HepG2 (cell line): ENCODE measurements at regions not wholly inside any gene's neighbourhood (a gene's known extent, or its start where the extent isn't known, plus 50 kb on each side); places are given as distances from the start of the nearest gene placed in this dataset.
"Not testable (repeated sequence)": the region's sequence is repeated elsewhere in the genome, so short reads cannot be mapped to it uniquely, and the experiment has no call there.

Source experiments
- ATAC-seq: fragments of 200-7000 bp; cut with Tn5 transposase; 3 replicates; pipeline ENCODE4 v1.9.1; 2020; ENCODE audit warnings: mild to moderate bottlenecking, moderate library complexity
- BruUV-seq: library from RNA; stranded (reverse); fragments of 400-500 nt; replicated peaks from 2 replicates; lab custom pipeline; 2021; lab: Mats Ljungman, UMichigan
- CTCF ChIA-PET: fragments of 300-600 bp; formaldehyde crosslinking; extraction: SDS; loops from one replicate; lab custom pipeline; 2021; ENCODE audit warnings: low total read pairs, inconsistent platforms, low intra/inter-chr PET ratio; lab: Yijun Ruan, JAX
- POLR2A ChIA-PET: fragments of 350-600 bp; sonication (Branson Sonifier 250); formaldehyde crosslinking; loops from one replicate; lab custom pipeline; 2020; ENCODE audit warnings: antibody characterized with exemption, inconsistent platforms; lab: Yijun Ruan, JAX
- DNase-seq: peaks from one replicate; pipeline ENCODE4 v3.0.0-alpha.2; 2015; ENCODE audit warnings: low spot score
- FAIRE-seq: peaks from 3 replicates; lab custom pipeline; 2011; peaks lifted over from hg19 to GRCh38; lab: Jason Lieb, UNC
- H2AFZ ChIP-seq: one replicate; pipeline ENCODE4 v1.6.1; 2011; ENCODE audit warnings: low read length, inconsistent platforms
- H3K27ac ChIP-seq: fragments of 300-600 bp; 3 replicates; pipeline ENCODE4 v1.8.0; 2011; ENCODE audit warnings: mixed run types, mild to moderate bottlenecking, mixed read lengths, low read length, inconsistent platforms; ENCODE audit not compliant: insufficient read depth; ENCODE audit errors: extremely low read length
- H3K27me3 ChIP-seq, 2 experiments: fragments of 200-600 bp in 1 of 2; 2 replicates in 1 of 2; 3 replicates in 1 of 2; pipeline versions ENCODE4 v1.6.0 to v1.8.0; 2011; ENCODE audit warnings: low read length in 2 of 2, mild to moderate bottlenecking in 2 of 2, moderate library complexity in 2 of 2, inconsistent platforms in 1 of 2; ENCODE audit not compliant: insufficient read depth in 2 of 2, control insufficient read depth in 1 of 2
- H3K36me3 ChIP-seq, 2 experiments: fragments of 200-600 bp in 1 of 2; replicated peaks in 1 of 2; 2 replicates in 1 of 2; 3 replicates in 1 of 2; pipeline versions ENCODE4 v1.5.1 to v1.8.0; 2011; ENCODE audit warnings: low read length in 2 of 2, inconsistent platforms in 1 of 2; ENCODE audit not compliant: insufficient read depth in 2 of 2, control insufficient read depth in 1 of 2
- H3K4me1 ChIP-seq: 2 replicates; pipeline ENCODE4 v1.5.1; 2012; ENCODE audit warnings: low read length, inconsistent platforms; ENCODE audit not compliant: insufficient read depth
- H3K4me2 ChIP-seq: 2 replicates; pipeline ENCODE4 v1.6.0; 2011; ENCODE audit warnings: low read depth, low read length, inconsistent platforms
- H3K4me3 ChIP-seq, 3 experiments: fragments of 200-600 bp in 1 of 3; sonication (generic), shearing (Covaris generic) in 1 of 3; replicated peaks in 1 of 3; 2 replicates each; pipeline ENCODE4 v1.5.1; 2011 to 2016; ENCODE audit warnings: low read length in 3 of 3, inconsistent platforms in 2 of 3, low read depth in 2 of 3, mild to moderate bottlenecking in 2 of 3, control low read depth in 1 of 3, mixed read lengths in 1 of 3; ENCODE audit not compliant: insufficient read depth in 1 of 3
- H3K79me2 ChIP-seq: one replicate; pipeline ENCODE4 v1.6.1; 2011; ENCODE audit warnings: low read length, inconsistent platforms; ENCODE audit not compliant: insufficient read depth
- H3K9ac ChIP-seq: 2 replicates; pipeline ENCODE4 v1.6.0; 2011; ENCODE audit warnings: mild to moderate bottlenecking, low read depth, low read length, inconsistent platforms; ENCODE audit not compliant: insufficient read depth
- H3K9me3 ChIP-seq: 2 replicates; pipeline ENCODE4 v1.5.1; 2012; ENCODE audit warnings: mild to moderate bottlenecking, low read length
- H4K20me1 ChIP-seq: 2 replicates; pipeline ENCODE4 v1.6.0; 2011; ENCODE audit warnings: inconsistent platforms, mild to moderate bottlenecking, low read length, moderate library complexity; ENCODE audit not compliant: insufficient read depth
- FOXC1 ChIP-seq: sonication (generic); formaldehyde crosslinking; IDR thresholded peaks from 2 replicates; pipeline ENCODE4 v1.8.0; 2022; ENCODE audit warnings: mild to moderate bottlenecking, missing genetic modification reagents, borderline replicate concordance
- HDAC2 ChIP-seq: sonication (generic); formaldehyde crosslinking; IDR thresholded peaks from 2 replicates; pipeline ENCODE4 v1.4.0; 2020; ENCODE audit warnings: missing genetic modification reagents
- IKZF5 ChIP-seq: IDR thresholded peaks from 2 replicates; pipeline ENCODE4 v1.6.1; 2018; ENCODE audit warnings: missing genetic modification reagents, mild to moderate bottlenecking, missing compliant biosample characterization
- NRL ChIP-seq: sonication (generic); formaldehyde crosslinking; IDR thresholded peaks from 2 replicates; pipeline ENCODE4 v1.5.0; 2020; ENCODE audit warnings: missing genetic modification reagents, mild to moderate bottlenecking, moderate library complexity, borderline replicate concordance
- PHF20 ChIP-seq: sonication (generic); formaldehyde crosslinking; IDR thresholded peaks from 2 replicates; pipeline ENCODE4 v1.5.0; 2020; ENCODE audit warnings: mild to moderate bottlenecking, missing genetic modification reagents
- PHF21A ChIP-seq: sonication (generic); formaldehyde crosslinking; IDR thresholded peaks from 2 replicates; pipeline ENCODE4 v1.5.0; 2020; ENCODE audit warnings: mild to moderate bottlenecking, missing genetic modification reagents
- SOX13 ChIP-seq, 3 experiments: fragments of 450-650 bp in 1 of 3; sonication (generic) in 1 of 3; formaldehyde crosslinking in 1 of 3; IDR thresholded peaks in 2 of 3; conservative IDR thresholded peaks in 1 of 3; 2 replicates each; pipeline versions ENCODE4 v1.5.0 to v1.6.1; 2016 to 2020; ENCODE audit warnings: antibody characterized with exemption in 1 of 3, mild to moderate bottlenecking in 1 of 3, missing compliant biosample characterization in 1 of 3, missing genetic modification reagents in 1 of 3, moderate library complexity in 1 of 3
- TEF ChIP-seq: sonication (generic); formaldehyde crosslinking; IDR thresholded peaks from 2 replicates; pipeline ENCODE4 v1.5.0; 2020; ENCODE audit warnings: missing genetic modification reagents
- ZNF343 ChIP-seq: sonication (generic); formaldehyde crosslinking; IDR thresholded peaks from 2 replicates; pipeline ENCODE4 v1.4.0; 2020; ENCODE audit warnings: mild to moderate bottlenecking, missing genetic modification reagents
- ZNF691 ChIP-seq: sonication (generic); formaldehyde crosslinking; IDR thresholded peaks from 2 replicates; pipeline ENCODE4 v1.4.0; 2020; ENCODE audit warnings: missing genetic modification reagents, low read depth, mild to moderate bottlenecking, borderline replicate concordance
- ZNF841 ChIP-seq: sonication (generic); formaldehyde crosslinking; IDR thresholded peaks from 2 replicates; pipeline ENCODE4 v1.8.1; 2023; ENCODE audit warnings: missing genetic modification reagents, borderline replicate concordance
- WGBS: methylation state at CpG from one replicate; pipeline ENCODE4 v1.1.6; 2017; ENCODE audit warnings: low lambda C conversion rate; 5-methylcytosine and 5-hydroxymethylcytosine counted together
- in situ Hi-C: cut with HindIII; loops from 2 replicates; pipeline ENCODE4 v1.10.0; 2017; ENCODE audit warnings: low pct_unique_long_range_greater_than_20kb; ENCODE audit not compliant: extremely low pct_ligation_motif_present
- intact Hi-C: fragments of 100-400 bp; cut with micrococcal nuclease; formaldehyde crosslinking; loops from one replicate; pipeline ENCODE4 v1.10.0; 2022; ENCODE audit not compliant: unreplicated experiment
- TF ChIP-seq, protein P1 (sequence below): sonication (generic); formaldehyde crosslinking; IDR thresholded peaks from 2 replicates; pipeline ENCODE4 v1.5.0; 2020; ENCODE audit warnings: missing genetic modification reagents

DNA sequence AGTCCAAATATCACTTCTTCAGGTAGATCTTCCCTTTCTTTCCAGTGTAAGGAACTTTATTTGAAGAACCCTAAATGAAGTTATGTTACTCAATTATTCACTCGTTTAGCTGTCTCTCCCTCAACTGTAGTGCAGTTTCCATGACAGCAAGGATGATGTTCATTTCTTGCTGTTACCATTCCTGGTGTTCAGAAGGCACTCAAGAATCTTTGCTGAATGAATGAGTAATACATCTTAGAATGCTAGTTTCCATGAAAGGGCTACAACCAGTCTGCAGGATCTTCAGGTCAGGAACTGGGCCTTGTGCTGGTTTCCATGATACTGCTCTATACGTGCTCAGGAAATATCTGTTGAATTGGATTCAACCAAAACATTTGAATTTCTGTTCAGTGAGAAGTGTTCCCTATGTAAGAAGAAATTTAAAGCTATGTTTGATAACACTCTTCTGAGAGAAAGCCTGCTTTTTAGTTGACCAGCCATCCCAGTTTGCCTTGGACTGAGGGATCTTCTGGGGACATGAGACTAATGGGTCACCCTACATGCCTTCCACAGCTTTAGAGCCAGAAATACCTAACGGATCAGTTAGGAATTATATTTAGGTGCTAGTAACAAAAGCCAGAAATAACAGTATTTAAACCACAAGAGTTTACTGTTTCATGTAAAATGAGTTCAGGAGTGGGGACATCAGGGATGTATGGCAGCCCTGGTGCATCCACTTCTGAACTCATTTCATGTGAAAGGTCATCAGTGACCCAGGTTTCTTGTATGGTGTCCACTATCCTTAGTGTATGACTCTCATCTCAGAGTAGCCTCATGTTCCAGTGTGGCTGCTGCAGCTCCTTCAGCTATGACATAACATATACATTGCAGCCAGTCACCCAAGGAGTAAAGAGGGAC is 500.1 kb upstream of the SGCD start (continued):
- TF ChIP-seq, protein P1, sequence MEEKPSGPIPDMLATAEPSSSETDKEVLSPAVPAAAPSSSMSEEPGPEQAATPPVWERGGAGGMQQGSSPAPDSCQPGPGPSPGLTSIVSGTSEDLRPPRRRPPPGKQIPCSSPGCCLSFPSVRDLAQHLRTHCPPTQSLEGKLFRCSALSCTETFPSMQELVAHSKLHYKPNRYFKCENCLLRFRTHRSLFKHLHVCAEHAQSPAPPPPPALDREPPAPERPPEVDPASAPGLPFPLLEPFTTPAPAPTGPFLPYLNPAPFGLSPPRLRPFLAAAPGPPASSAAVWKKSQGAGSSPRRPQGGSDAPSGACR (CRISPR knock-in tag), result no peak
- no peak for TF ChIP-seq NRL (CRISPR knock-in tag)

DNA sequence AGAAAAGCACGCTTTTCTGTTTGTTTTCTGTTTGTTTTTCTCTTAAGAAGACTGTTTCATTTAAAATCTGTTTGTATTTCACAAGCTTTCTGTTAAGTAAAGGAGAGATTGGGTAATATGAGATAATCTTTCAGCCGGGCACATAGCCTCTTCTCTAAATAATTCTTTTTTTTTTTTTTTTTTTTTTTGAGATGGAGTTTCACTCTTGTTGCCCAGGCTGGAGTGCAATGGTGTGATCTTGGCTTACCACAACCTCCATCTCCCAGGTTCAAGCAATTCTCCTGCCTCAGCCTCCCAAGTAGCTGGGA is 499.5 kb upstream of the SGCD start:
- FAIRE-seq, H3K36me3 ChIP-seq, H3K27ac ChIP-seq, POLR2A ChIA-PET, H2AFZ ChIP-seq, H3K4me1 ChIP-seq, H3K79me2 ChIP-seq, DNase-seq, H3K9me3 ChIP-seq, H3K4me2 ChIP-seq, H3K4me3 ChIP-seq, H4K20me1 ChIP-seq, CTCF ChIA-PET, intact Hi-C loops, ATAC-seq, in situ Hi-C loops, H3K9ac ChIP-seq, BruUV-seq, H3K27me3 ChIP-seq: not testable (repeated sequence)
- WGBS, result 0% methylated on average over 2 of the region's 2 CpGs

DNA sequence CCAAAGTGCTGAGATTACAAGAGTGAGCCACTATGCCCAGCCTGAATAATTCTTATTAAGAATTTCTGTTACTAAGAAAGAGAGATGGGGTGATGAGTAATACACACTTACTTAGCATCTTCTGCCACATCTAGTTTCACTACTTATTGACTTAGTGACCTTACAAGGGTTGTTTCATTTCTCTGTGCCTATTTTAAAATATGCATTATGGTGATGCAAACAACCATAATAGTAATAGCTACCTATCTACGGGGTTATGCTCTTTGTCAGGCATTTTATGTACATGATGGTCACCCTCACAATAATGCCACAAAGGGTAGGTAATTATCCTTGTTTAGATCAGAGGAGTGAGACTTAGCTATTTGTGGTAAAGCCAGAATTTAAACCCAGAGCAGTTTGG is 499.0 kb upstream of the SGCD start:
- Histone ChIP-seq H3K9ac (no peak overlapping the region), H3K4me3 (no peak overlapping the region), H3K27ac (no peak overlapping the region), H3K9me3 (no peaks in the 10 kb centered on the region), H4K20me1 (no peaks in the 10 kb centered on the region), H3K4me1 (no peaks in the 10 kb centered on the region), H3K27me3 (no peaks in the 10 kb centered on the region), H3K36me3 (no peaks in the 10 kb centered on the region), H3K79me2 (no peaks in the 10 kb centered on the region), H3K4me2 (no peak overlapping the region), H2AFZ (no peak overlapping the region)
- FAIRE-seq (no peak), ATAC-seq (no peak), DNase-seq (no peak)
- in situ Hi-C loops (no loop called here), intact Hi-C loops (no loop called here)
- POLR2A ChIA-PET, result no interaction called here
- WGBS, result 0% methylated on average over 1 of the region's 1 CpG
- BruUV-seq, result no TSS peak
- CTCF ChIA-PET, result no interaction called here
- no peak for TF ChIP-seq PHF20
- TF ChIP-seq SOX13 (IDR thresholded peaks at IDR 0.05), result no peak
- TF ChIP-seq SOX13 (CRISPR knock-in tag; conservative IDR thresholded peaks at IDR 0.05 in 1 of 2, IDR thresholded peaks at IDR 0.05 in 1 of 2), result no peak
- TF ChIP-seq TEF (CRISPR knock-in tag), result no peak
- TF ChIP-seq FOXC1 (CRISPR knock-in tag), result no peak
- TF ChIP-seq ZNF691 (CRISPR knock-in tag), result no peak
- no peak for TF ChIP-seq ZNF841 (CRISPR knock-in tag)
- no peak for TF ChIP-seq HDAC2
- TF ChIP-seq PHF21A (CRISPR knock-in tag), result no peak
- TF ChIP-seq ZNF343 (CRISPR knock-in tag), result no peak
- no peak for TF ChIP-seq IKZF5
